NCI-H748 treated with DMSO at 0.1 percent for 48 hours (cell line): ENCODE measurements at regions not wholly inside any gene's neighbourhood (a gene's known extent, or its start where the extent isn't known, plus 50 kb on each side); places are given as distances from the start of the nearest gene placed in this dataset.
"Not testable (repeated sequence)": the region's sequence is repeated elsewhere in the genome, so short reads cannot be mapped to it uniquely, and the experiment has no call there.

Source experiments
- DNase-seq: peaks from one replicate; lab custom pipeline; 2025; lab: John Stamatoyannopoulos, UW

GRCh38 chr5:92147798-92148197 is 764.7 kb upstream of the ARRDC3 start:
- peak; percentile 76 for DNase-seq

- DNase-seq = peak; percentile 94
Measured at GRCh38 chr5:92147266-92147665, 764.1 kb upstream of the ARRDC3 start.

- no peak for DNase-seq
Measured at GRCh38 chr5:92145852-92146251, 762.7 kb upstream of the ARRDC3 start.

GRCh38 chr5:92144824-92145223 is 761.7 kb upstream of the ARRDC3 start:
- DNase-seq = no peak

GRCh38 chr5:92132294-92132908 is 749.3 kb upstream of the ARRDC3 start:
- not testable (repeated sequence) for DNase-seq

- DNase-seq = no peak
Measured at GRCh38 chr5:92126182-92126581, 743.1 kb upstream of the ARRDC3 start.

- no peak for DNase-seq
Measured at GRCh38 chr5:92119110-92119509, 736.0 kb upstream of the ARRDC3 start.

GRCh38 chr5:92106808-92107207 is 723.7 kb upstream of the ARRDC3 start:
- DNase-seq = no peak

- no peak for DNase-seq
Measured at GRCh38 chr5:92104126-92104525, 721.0 kb upstream of the ARRDC3 start.

- no peak for DNase-seq
Measured at GRCh38 chr5:92102313-92102712, 719.2 kb upstream of the ARRDC3 start.

- DNase-seq = no peak
Measured at GRCh38 chr5:92092239-92092638, 709.1 kb upstream of the ARRDC3 start.

GRCh38 chr5:92086059-92086811 is 703.1 kb upstream of the ARRDC3 start:
- no peak for DNase-seq

GRCh38 chr5:92081958-92082712 is 699.0 kb upstream of the ARRDC3 start:
- no peak for DNase-seq

- no peak for DNase-seq
Measured at GRCh38 chr5:92070786-92071185, 687.7 kb upstream of the ARRDC3 start.

- no peak for DNase-seq
Measured at GRCh38 chr5:92064993-92065392, 681.9 kb upstream of the ARRDC3 start.

GRCh38 chr5:92051741-92052140 is 668.6 kb upstream of the ARRDC3 start:
- DNase-seq = no peak

- DNase-seq = no peak
Measured at GRCh38 chr5:92050970-92051369, 667.9 kb upstream of the ARRDC3 start.

- no peak for DNase-seq
Measured at GRCh38 chr5:92041911-92042660, 659.0 kb upstream of the ARRDC3 start.

GRCh38 chr5:92041206-92041605 is 658.1 kb upstream of the ARRDC3 start:
- no peak for DNase-seq

- DNase-seq = not testable (repeated sequence)
Measured at GRCh38 chr5:92029792-92030191, 646.7 kb upstream of the ARRDC3 start.

- DNase-seq = no peak
Measured at GRCh38 chr5:92023555-92023954, 640.4 kb upstream of the ARRDC3 start.

GRCh38 chr5:92023141-92023471 is 640.0 kb upstream of the ARRDC3 start:
- no peak for DNase-seq
